GM18511 (cell line): ENCODE measurements at regions not wholly inside any gene's neighbourhood (a gene's known extent, or its start where the extent isn't known, plus 50 kb on each side); places are given as distances from the start of the nearest gene placed in this dataset.

ENCODE experiments used
- ATAC-seq: cut with Tn5 transposase; IDR thresholded peaks from one replicate; pipeline ENCODE4 v1.9.1; 2021; ENCODE audit warnings: mild to moderate bottlenecking, moderate library complexity; ENCODE audit not compliant: unreplicated experiment

DNA sequence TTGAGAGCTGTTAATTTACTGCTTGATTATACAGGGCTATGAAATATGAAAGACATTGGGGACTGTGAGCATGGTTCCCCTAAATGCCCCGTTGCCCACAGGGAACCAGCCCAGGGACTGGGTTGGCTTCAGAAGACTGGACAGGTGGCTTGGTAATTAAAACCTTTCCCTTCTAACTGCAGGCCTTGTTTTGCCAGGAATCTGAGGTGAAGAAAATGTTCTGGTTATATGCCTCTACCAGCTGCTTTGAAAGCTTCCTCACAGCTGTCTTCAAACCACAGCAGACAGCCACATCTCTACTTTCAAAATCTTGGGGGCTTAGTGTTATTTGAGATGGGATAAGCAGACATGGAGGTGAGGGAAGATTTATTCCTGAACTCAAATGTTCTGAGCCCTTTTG lies 153.3 kb upstream of the SPRY4 start:
- no peak for ATAC-seq

DNA sequence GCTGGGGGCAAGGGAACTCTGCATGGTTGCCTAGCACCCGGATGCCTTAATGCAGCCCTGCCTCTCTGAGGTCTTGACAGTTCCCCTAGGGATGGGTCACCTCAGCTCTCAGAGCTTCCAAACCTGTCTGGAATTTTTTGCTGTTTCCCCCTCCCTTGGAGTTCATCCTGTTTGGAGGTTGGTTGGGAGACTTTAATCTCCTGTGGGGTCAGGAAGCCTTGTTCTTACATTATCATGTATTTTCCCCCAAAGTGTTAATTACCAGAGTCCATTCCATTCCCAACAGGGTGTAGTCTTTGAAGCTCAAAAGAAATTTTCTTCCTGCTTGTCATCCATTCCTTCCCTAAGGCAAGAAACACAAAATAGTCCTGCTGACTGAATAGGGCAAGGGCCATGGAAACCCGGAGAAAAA lies 150.3 kb upstream of the SPRY4 start:
- no peak for ATAC-seq

GRCh38 chr5:142474431-142475094 lies 149.7 kb upstream of the SPRY4 start:
- no peak for ATAC-seq

DNA sequence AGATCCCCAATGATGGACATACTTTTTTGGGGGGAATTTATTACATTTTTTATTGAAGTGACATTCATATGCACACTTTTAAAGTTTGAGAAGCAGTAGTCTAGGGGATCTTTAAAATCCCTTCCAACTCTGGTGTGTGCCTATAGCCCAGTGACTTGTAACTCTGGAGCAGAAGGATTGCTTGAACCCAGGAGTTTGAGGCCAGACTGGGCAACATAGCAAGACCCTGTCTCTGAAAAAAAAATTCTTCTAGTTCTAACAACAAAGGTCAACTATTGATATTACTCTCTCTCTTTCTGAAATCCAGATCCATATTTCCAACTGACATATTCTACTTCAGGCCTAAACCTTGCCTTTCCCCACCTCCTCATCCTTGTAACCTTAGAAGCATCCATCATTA lies 148.2 kb upstream of the SPRY4 start:
- ATAC-seq = no peak

- peak; percentile 55 for ATAC-seq
Observed at GRCh38 chr5:142472306-142472951, 147.6 kb upstream of the SPRY4 start.

DNA sequence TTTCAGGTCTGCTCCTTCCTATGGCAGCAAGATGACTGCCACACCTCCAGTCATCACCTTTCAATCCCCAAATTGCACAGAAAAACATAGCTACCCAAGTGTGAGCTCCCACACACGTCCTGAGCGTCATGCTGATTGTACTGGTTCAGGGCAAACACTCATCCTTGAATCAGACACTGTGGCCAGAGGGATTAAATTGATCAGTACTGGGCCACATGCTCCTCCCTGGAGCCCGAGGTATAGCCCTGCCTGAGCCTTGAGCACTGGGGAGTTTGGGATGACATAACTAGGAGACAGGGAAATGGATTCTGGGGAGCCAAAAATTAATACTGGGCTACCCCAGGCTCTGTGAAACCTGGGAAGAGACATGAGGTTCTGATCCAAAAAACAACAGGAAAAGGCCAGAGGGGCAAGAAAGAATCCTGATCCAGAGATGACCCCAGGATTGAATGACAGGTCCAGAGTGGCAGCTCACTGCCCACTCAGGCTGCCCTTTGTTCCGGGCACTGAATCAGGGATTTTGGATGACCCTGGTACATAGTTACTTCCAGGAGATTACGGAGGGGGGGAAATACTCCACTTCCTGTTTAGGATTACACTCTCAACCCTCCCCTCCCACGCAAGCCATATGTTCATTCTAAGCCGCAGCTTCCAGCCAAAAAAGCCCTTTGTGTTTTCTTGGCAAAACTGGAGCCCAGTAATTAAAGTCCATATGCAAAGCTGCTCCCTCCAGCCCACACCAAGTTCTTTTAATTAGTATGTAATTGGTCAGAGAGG lies 141.6 kb upstream of the SPRY4 start:
- ATAC-seq = no peak

- ATAC-seq = no peak
Observed at GRCh38 chr5:142465476-142465875, 140.7 kb upstream of the SPRY4 start.

DNA sequence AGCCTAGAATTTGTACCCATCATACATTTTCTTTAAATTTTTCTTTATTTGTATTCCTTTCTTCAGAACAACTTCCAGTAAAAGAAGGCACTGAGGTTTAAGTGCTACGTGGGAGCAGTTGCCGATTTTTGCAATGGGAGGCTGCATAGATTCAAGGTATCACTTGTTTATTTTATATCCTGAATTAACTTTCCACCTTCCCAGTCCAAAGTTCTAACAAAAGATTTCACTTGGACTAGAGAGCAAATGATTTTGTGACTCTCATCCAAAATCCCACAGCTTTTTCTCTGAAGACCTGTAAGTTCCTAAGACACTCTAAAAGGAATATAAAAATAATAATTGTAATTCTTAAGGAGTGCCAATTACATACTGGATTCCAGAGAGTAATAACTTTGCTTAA lies 139.1 kb upstream of the SPRY4 start:
- ATAC-seq = no peak

GRCh38 chr5:142461028-142461590 lies 136.3 kb upstream of the SPRY4 start:
- no peak for ATAC-seq

DNA sequence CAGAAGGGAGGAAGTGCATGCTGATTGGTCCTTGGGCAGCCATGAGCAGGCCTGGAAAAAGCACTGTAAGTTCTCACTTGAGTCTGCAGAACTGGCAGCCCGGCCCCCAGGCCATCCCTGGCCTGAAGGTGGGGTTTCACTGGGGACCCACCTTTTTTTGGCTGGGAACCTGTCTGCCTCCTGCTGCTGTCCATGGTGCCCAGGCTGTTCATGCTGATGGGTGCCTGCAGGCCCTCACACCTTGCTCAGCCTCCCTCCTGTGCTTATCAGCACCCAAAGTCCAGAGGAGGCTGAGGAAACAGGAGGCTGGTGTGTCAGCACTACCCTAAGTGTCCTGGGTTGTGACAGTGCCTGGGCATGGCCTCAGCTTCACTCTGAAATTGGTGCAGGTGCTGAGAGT lies 134.4 kb upstream of the SPRY4 start:
- ATAC-seq = no peak

DNA sequence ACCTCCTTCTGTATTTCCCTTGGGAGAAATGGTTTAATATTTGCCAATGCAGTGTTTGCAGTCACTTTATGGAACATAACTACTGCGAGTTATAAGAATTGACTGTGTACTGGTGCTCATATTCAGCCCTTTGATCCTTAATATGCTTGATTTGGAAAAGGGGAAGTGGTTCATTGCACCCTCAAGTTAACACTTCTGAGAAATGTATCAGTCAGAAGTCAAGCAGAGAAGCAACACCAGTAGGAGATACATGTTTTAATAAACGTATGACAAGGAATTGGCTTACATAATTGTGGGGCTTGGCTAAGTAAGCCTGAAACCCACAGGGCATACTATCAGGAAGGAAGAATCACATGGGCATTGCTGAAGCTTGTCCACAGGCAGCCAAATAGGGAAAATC lies 131.0 kb upstream of the SPRY4 start:
- ATAC-seq = peak; percentile 75

DNA sequence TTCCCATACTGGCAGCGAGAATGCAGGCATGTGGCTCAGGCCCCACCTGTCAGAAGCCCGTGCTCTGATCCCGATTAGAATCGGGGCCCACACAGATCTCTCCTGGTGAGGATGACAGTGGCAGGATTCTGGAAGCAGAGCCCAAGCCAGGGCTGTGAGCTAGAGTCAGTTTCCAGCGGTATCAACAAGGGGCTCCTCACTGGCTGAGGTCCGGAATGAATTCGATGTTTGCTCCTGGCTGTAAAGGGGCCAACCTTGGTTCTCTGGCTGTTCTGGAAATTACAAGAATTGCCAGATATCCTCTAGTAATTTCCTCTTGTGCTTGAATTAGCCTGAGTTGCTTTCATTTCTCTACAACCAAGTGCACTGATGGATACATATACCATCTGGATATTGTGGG lies 129.1 kb upstream of the SPRY4 start:
- ATAC-seq = no peak

- no peak for ATAC-seq
Observed at GRCh38 chr5:142450419-142450818, 125.6 kb upstream of the SPRY4 start.

DNA sequence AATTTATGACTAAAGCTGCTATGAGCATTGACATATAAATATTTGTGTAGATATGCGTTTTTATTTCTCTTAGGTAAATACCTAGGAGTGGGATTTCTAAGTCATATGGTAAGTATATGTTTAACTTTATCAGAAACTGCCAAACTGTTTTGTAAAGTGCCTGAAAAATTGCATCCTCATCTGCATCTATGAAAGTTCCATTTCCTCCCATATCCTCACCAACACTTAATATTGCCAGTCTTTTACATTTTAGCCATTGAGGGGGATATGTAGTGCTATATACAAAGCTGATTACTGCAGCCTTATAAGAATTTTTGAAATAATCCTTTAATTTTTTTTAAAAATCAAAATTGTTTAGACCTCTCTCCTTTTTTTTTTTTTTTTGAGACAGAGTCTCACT lies 123.1 kb upstream of the SPRY4 start:
- ATAC-seq = no peak

DNA sequence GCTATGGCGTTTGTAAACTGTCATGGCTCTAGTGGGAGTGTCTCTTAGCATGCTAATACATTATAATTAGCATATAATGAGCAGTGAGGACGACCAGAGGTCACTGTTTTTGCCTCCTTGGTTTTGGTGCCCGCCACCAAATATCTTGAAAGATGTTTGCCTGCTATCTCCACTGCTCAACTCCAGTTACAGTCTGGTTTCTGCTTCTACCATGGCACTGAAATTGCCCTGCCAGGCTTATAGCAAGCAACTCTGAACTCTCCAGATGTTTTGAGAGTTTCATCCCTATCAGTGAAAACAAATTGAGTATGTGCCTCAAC lies 122.1 kb upstream of the SPRY4 start:
- ATAC-seq = no peak

DNA sequence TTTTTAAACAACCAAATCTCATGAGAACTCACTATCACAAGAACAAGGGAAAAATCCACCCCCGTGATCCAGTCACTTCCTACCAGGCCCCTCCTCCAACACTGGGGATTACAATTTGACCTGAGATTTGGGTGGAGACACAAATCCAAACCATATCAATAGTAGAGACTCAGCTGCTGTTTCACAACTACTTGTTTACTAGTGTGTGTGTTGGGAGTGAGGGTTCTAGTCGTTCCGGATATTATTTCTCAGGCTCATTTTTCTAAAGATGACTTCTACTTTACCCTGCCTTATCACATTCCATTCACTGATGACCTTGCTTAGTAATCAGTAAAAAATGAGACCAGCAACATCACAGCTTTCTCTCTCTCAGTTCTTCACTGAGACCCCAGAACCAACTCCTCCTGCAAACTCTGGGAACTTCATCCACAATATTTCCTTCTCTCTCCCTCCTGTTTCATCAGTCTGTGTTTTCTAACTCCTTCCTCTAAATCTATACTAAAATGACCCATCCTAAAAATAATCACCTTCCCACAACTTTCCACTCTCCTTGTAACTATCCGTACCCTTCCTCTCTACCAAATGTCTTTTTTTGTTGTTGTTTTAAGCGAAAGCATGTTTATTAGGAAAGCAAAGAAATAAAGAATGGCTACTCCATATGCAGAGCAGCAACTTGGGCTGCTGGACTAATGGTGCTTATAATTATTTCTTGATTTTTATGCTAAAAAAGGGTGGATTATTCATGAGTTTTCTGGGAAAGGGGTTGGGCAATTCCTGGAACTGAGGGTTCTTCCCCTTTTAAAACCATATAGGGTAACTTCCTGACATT lies 121.5 kb upstream of the SPRY4 start:
- no peak for ATAC-seq

DNA sequence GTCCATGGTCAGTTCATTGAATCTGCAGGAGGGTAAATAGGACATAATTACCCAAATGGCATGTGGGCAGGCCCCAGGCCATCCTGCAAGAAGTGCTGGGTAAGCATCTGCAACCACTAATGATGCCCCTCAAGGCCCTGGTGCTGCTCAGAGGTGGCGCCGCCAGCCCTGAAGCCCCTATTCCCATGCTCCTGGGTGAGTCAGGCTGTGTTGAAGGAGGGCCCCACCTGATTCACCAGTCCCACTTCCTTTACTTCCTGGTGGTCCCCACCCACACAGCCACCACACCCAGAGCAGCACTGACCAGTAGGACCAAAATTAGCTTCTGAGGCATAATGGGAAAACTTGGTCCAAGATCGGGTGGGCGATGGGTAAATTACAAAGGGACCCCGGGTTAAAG lies 120.4 kb upstream of the SPRY4 start:
- ATAC-seq = no peak

GRCh38 chr5:142441616-142442015 lies 116.8 kb upstream of the SPRY4 start:
- no peak for ATAC-seq

DNA sequence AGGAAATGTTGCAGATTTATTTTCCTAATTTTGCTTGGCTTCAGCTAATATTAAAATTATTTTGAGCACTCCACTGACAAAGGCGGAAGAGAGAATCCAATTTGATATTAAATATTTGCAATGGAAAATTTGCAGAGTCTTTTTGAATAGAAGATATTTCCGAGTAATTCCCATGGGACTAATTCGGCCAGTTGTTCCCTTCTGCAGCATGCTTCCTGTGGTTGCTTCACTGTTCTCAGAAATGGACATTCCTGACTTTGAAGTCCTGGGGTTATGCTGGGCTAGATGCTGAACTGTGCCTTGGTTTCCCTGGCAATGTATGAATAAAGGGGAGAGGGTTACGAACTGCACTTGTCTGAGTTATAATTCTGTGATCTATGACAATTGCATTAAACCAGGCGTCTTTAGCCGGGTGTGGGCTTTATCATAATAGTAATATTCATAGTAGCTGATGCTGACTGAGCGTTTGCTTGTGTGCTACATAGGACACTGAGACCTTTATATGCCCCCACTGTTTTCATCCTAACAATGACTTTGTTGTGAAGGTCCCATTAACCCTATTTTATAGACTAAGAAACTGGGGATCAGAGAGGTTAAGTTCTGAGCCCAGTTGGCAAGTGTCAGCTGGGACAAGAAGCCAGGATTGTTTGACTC lies 114.5 kb upstream of the SPRY4 start:
- ATAC-seq = no peak

GRCh38 chr5:142438573-142438972 lies 113.8 kb upstream of the SPRY4 start:
- ATAC-seq = no peak

- ATAC-seq = no peak
Observed at GRCh38 chr5:142437563-142437962, 112.7 kb upstream of the SPRY4 start.
